ENCODE measurements at regions not wholly inside any gene's neighbourhood (a gene's known extent, or its start where the extent isn't known, plus 50 kb on each side); places are given as distances from the start of the nearest gene placed in this dataset.

DNA sequence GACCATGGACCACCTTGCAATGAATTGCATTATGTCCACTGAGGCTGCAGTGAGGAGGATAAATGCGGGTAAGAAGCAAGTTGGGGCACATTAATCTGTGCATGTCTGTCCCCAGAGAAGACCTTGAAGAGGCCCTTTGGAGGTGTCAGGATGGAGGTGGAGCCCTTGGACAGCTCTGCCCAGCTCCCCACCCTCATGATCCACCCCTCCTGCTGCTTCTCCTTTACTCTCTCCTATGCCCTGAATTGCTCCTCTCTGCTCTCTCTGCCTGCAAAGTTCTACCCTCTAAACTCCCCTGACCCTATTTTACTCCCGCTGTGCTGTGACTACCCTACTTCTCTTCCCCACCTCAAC lies 292.4 kb upstream of the USP24 start:
- TF ChIP-seq, protein P1, sequence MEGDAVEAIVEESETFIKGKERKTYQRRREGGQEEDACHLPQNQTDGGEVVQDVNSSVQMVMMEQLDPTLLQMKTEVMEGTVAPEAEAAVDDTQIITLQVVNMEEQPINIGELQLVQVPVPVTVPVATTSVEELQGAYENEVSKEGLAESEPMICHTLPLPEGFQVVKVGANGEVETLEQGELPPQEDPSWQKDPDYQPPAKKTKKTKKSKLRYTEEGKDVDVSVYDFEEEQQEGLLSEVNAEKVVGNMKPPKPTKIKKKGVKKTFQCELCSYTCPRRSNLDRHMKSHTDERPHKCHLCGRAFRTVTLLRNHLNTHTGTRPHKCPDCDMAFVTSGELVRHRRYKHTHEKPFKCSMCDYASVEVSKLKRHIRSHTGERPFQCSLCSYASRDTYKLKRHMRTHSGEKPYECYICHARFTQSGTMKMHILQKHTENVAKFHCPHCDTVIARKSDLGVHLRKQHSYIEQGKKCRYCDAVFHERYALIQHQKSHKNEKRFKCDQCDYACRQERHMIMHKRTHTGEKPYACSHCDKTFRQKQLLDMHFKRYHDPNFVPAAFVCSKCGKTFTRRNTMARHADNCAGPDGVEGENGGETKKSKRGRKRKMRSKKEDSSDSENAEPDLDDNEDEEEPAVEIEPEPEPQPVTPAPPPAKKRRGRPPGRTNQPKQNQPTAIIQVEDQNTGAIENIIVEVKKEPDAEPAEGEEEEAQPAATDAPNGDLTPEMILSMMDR (IDR thresholded peaks at IDR 0.05) = no peak
- TF ChIP-seq POLR2A (IDR thresholded peaks at IDR 0.05) (no peak), EP300 (IDR thresholded peaks at IDR 0.05) (no peak)

Measured in ovary (tissue), 3 donors.